ENCODE measurements at regions not wholly inside any gene's neighbourhood (a gene's known extent, or its start where the extent isn't known, plus 50 kb on each side); places are given as distances from the start of the nearest gene placed in this dataset.

GRCh38 chr11:80914311-80914710 is 1473.5 kb upstream of the TENM4 start:
- no TSS peak for BruUV-seq (replicated peaks)
- H3K27me3 ChIP-seq (ENCODE audit: control insufficient read depth in 2 of 2, insufficient read depth in 2 of 2, low read length in 2 of 2) = no peaks in the 10 kb centered on the region
- H3K4me3 ChIP-seq (replicated peaks in 1 of 3; ENCODE audit: insufficient read depth in 1 of 3, low read depth in 1 of 3, low read length in 3 of 3) = no peak overlapping the region
- H3K9me3 ChIP-seq (replicated peaks; ENCODE audit: control insufficient read depth, insufficient read depth, low read length) = no peaks in the 10 kb centered on the region
- TF ChIP-seq MAX (IDR thresholded peaks at IDR 0.05; ENCODE audit: insufficient read depth, insufficient read length) (no peak), EZH2 (IDR thresholded peaks at IDR 0.05; ENCODE audit: borderline replicate concordance, low read depth, low read length, severe bottlenecking) (no peak)
- H3K9ac ChIP-seq (replicated peaks; ENCODE audit: extremely low read depth, insufficient read depth, low read length) = no peak overlapping the region
- dilution Hi-C loops (cut with MboI; ENCODE audit: extremely low pct_ligation_motif_present, low sequenced_read_pairs) = no loop called here
- no peaks in the 10 kb centered on the region for H3K79me2 ChIP-seq (ENCODE audit: control insufficient read depth, insufficient read depth, low read length)
- ChIA-PET POLR2A (no interaction called here), CTCF (no interaction called here)
- intact Hi-C loops (cut with micrococcal nuclease) = no loop called here
- H3K36me3 ChIP-seq (ENCODE audit: control insufficient read depth in 2 of 2, extremely low read depth in 1 of 2, insufficient read depth in 2 of 2, low read length in 2 of 2) = no peaks in the 10 kb centered on the region
- no peak overlapping the region for H3K27ac ChIP-seq (ENCODE audit: insufficient read depth, low read depth, low read length)
- no peak overlapping the region for H2AFZ ChIP-seq (ENCODE audit: low read depth, low read length)
- H3K4me2 ChIP-seq (ENCODE audit: insufficient read depth, low read length) = no peak overlapping the region
- FAIRE-seq = no peak
- no peaks in the 10 kb centered on the region for H3K4me1 ChIP-seq (ENCODE audit: control insufficient read depth, extremely low read depth, insufficient read depth, low read length)
- no peaks in the 10 kb centered on the region for H4K20me1 ChIP-seq (replicated peaks; ENCODE audit: control insufficient read depth, extremely low read depth, insufficient read depth, low read length)
- DNase-seq (ENCODE audit: low read depth, low spot score) = no peak
- no peaks in the 10 kb centered on the region for H3K9me1 ChIP-seq (replicated peaks; ENCODE audit: control insufficient read depth, extremely low read depth, insufficient read depth, low read length)

- ChIA-PET CTCF (interaction anchor here (1.6 kb wide), 1 partner anchor 14 kb away, joined by 6 read pairs; no protein-coding TSS in a partner anchor), POLR2A (no interaction called here)
- no peak for FAIRE-seq
- no peak for TF ChIP-seq CTCF (IDR thresholded peaks at IDR 0.05; ENCODE audit: extremely low read depth in 1 of 2, insufficient read depth in 1 of 2, low read depth in 1 of 2, low read length in 2 of 2)
- no peak for TF ChIP-seq EZH2 (IDR thresholded peaks at IDR 0.05; ENCODE audit: borderline replicate concordance, low read depth, low read length, severe bottlenecking)
- TF ChIP-seq MYC (IDR thresholded peaks at IDR 0.05; ENCODE audit: low read depth, low read length) = no peak
- TF ChIP-seq POLR2AphosphoS5 (IDR thresholded peaks at IDR 0.05; ENCODE audit: insufficient read depth, low read depth, low read length) = no peak
- no peak for TF ChIP-seq GATA2 (IDR thresholded peaks at IDR 0.05; ENCODE audit: insufficient read depth, insufficient read length, low read depth, low read length)
- no peak for TF ChIP-seq JUN (IDR thresholded peaks at IDR 0.05; ENCODE audit: borderline replicate concordance, insufficient read depth, insufficient read length, low read depth)
- no peak for TF ChIP-seq FOS (IDR thresholded peaks at IDR 0.05; ENCODE audit: borderline replicate concordance, insufficient read depth, low read length)
- no peak for TF ChIP-seq MAX (IDR thresholded peaks at IDR 0.05; ENCODE audit: insufficient read depth, insufficient read length)
- no peak for TF ChIP-seq POLR2A (IDR thresholded peaks at IDR 0.05; ENCODE audit: low read depth, low read length)
- intact Hi-C loops (cut with micrococcal nuclease) = no loop called here
- H3K4me2 ChIP-seq (ENCODE audit: insufficient read depth, low read length) = no peak overlapping the region
- no TSS peak for BruUV-seq (replicated peaks)
- peak; percentile 6 for DNase-seq (ENCODE audit: low read depth, low spot score)
- H3K27ac ChIP-seq (ENCODE audit: insufficient read depth, low read depth, low read length) = no peak overlapping the region
- H3K9me1 ChIP-seq (replicated peaks; ENCODE audit: control insufficient read depth, extremely low read depth, insufficient read depth, low read length) = no peaks in the 10 kb centered on the region
- H3K4me3 ChIP-seq (replicated peaks in 1 of 3; ENCODE audit: insufficient read depth in 1 of 3, low read depth in 1 of 3, low read length in 3 of 3) = no peak overlapping the region
- dilution Hi-C loops (cut with MboI; ENCODE audit: extremely low pct_ligation_motif_present, low sequenced_read_pairs) = no loop called here
- no peaks in the 10 kb centered on the region for H3K27me3 ChIP-seq (ENCODE audit: control insufficient read depth in 2 of 2, insufficient read depth in 2 of 2, low read length in 2 of 2)
- H3K79me2 ChIP-seq (ENCODE audit: control insufficient read depth, insufficient read depth, low read length) = no peaks in the 10 kb centered on the region
- H3K9ac ChIP-seq (replicated peaks; ENCODE audit: extremely low read depth, insufficient read depth, low read length) = no peak overlapping the region
- no peak overlapping the region for H2AFZ ChIP-seq (ENCODE audit: low read depth, low read length)
- H4K20me1 ChIP-seq (replicated peaks; ENCODE audit: control insufficient read depth, extremely low read depth, insufficient read depth, low read length) = no peaks in the 10 kb centered on the region
- H3K36me3 ChIP-seq (ENCODE audit: control insufficient read depth in 2 of 2, extremely low read depth in 1 of 2, insufficient read depth in 2 of 2, low read length in 2 of 2) = no peaks in the 10 kb centered on the region
- no peaks in the 10 kb centered on the region for H3K4me1 ChIP-seq (ENCODE audit: control insufficient read depth, extremely low read depth, insufficient read depth, low read length)
- H3K9me3 ChIP-seq (replicated peaks; ENCODE audit: control insufficient read depth, insufficient read depth, low read length) = no peaks in the 10 kb centered on the region
Measured at GRCh38 chr11:80911666-80912065, 1470.8 kb upstream of the TENM4 start.
